ENCODE measurements at regions not wholly inside any gene's neighbourhood (a gene's known extent, or its start where the extent isn't known, plus 50 kb on each side); places are given as distances from the start of the nearest gene placed in this dataset.

DNA sequence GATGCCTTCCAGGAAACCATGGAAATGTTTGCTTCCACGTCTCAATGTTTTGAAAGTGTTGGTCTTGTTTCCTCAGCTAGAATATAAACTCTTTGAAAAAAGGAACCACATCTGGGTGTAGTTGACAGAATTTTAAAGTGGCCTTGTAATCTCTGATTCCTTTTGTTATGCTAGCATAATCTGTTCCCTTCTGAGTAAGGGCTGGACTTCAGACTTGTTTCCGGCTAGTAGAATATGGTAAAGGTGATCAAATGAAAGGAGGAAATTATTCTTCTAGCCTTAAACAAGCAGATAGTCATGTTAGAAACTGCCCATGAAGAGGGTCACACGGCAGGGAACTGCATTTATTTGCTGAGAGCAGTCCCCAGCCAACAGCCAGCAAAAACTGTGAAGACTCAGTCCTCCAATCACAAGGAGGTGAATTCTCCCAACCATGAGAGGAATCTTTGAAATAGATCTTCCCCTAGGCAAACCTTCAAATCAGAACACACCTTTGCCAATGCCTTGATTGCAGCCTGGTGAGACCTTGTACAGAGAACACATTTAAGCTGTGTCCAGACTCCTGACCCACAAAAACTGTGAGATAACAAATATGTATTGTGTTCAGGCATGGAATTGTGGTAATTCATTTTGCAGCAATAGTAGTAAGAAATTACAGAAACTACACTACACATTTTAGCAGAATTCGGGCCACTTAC is 316.9 kb upstream of the SP8 start:
- ChIA-PET POLR2A (ENCODE audit: unreplicated experiment) (no interaction called here), CTCF (no interaction called here)
- no peak overlapping the region for H2AFZ ChIP-seq (replicated peaks; ENCODE audit: low read length, poor library complexity)
- no peak overlapping the region for H2BK120ac ChIP-seq (ENCODE audit: low read depth, low read length)
- H3K4me2 ChIP-seq (ENCODE audit: low read depth, low read length), result no peak overlapping the region
- no peaks in the 10 kb centered on the region for H3K79me1 ChIP-seq (ENCODE audit: low read depth in 1 of 2, low read length in 2 of 2)
- H3K4ac ChIP-seq (ENCODE audit: low read depth, low read length), result no peak overlapping the region
- H3K4me1 ChIP-seq (ENCODE audit: control insufficient read depth, insufficient read depth, low read length), result no peaks in the 10 kb centered on the region
- H3K56ac ChIP-seq (ENCODE audit: extremely low read depth, insufficient read depth, low read length), result no peak overlapping the region
- no peak overlapping the region for H2AK9ac ChIP-seq (replicated peaks; ENCODE audit: low read depth, low read length, poor library complexity)
- no peak overlapping the region for H2AK5ac ChIP-seq (ENCODE audit: low read depth, low read length)
- H3K27me3 ChIP-seq (ENCODE audit: control insufficient read depth, insufficient read depth, low read length), result no peaks in the 10 kb centered on the region
- intact Hi-C loops (cut with micrococcal nuclease) (no loop called here), in situ Hi-C loops (cut with MboI; ENCODE audit: low sequenced_read_pairs) (no loop called here), dilution Hi-C loops (cut with HindIII; ENCODE audit: low sequenced_read_pairs, unreplicated experiment) (no loop called here)
- H3K9ac ChIP-seq (ENCODE audit: low read depth, low read length), result no peak overlapping the region
- TF ChIP-seq SMC3 (IDR thresholded peaks at IDR 0.05; ENCODE audit: low read depth, low read length) (no peak), BHLHE40 (IDR thresholded peaks at IDR 0.05; ENCODE audit: low read depth, low read length) (no peak), RAD21 (IDR thresholded peaks at IDR 0.05; ENCODE audit: low read length) (no peak), CEBPB (IDR thresholded peaks at IDR 0.05; ENCODE audit: low read depth, low read length) (no peak), MAZ (IDR thresholded peaks at IDR 0.05; ENCODE audit: borderline replicate concordance, low read depth, low read length) (no peak), MXI1 (IDR thresholded peaks at IDR 0.05; ENCODE audit: borderline replicate concordance, low read depth, low read length) (no peak), RCOR1 (IDR thresholded peaks at IDR 0.05; ENCODE audit: insufficient replicate concordance, low read length) (no peak), MAFK (IDR thresholded peaks at IDR 0.05; ENCODE audit: low read depth, low read length) (no peak), RFX5 (IDR thresholded peaks at IDR 0.05; ENCODE audit: low read depth, low read length) (no peak), CHD1 (IDR thresholded peaks at IDR 0.05; ENCODE audit: low read depth, low read length) (no peak), POLR2A (IDR thresholded peaks at IDR 0.05; ENCODE audit: low read depth, low read length) (no peak), FOS (IDR thresholded peaks at IDR 0.05; ENCODE audit: low read depth, low read length) (no peak), NFE2L2 (IDR thresholded peaks at IDR 0.05; ENCODE audit: low read depth, low read length) (no peak)
- TF ChIP-seq, protein P1, sequence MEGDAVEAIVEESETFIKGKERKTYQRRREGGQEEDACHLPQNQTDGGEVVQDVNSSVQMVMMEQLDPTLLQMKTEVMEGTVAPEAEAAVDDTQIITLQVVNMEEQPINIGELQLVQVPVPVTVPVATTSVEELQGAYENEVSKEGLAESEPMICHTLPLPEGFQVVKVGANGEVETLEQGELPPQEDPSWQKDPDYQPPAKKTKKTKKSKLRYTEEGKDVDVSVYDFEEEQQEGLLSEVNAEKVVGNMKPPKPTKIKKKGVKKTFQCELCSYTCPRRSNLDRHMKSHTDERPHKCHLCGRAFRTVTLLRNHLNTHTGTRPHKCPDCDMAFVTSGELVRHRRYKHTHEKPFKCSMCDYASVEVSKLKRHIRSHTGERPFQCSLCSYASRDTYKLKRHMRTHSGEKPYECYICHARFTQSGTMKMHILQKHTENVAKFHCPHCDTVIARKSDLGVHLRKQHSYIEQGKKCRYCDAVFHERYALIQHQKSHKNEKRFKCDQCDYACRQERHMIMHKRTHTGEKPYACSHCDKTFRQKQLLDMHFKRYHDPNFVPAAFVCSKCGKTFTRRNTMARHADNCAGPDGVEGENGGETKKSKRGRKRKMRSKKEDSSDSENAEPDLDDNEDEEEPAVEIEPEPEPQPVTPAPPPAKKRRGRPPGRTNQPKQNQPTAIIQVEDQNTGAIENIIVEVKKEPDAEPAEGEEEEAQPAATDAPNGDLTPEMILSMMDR (conservative IDR thresholded peaks at IDR 0.05; ENCODE audit: low read depth, low read length), result no peak
- TF ChIP-seq, protein P2, sequence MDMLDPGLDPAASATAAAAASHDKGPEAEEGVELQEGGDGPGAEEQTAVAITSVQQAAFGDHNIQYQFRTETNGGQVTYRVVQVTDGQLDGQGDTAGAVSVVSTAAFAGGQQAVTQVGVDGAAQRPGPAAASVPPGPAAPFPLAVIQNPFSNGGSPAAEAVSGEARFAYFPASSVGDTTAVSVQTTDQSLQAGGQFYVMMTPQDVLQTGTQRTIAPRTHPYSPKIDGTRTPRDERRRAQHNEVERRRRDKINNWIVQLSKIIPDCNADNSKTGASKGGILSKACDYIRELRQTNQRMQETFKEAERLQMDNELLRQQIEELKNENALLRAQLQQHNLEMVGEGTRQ (IDR thresholded peaks at IDR 0.05; ENCODE audit: low read depth, low read length), result no peak
- TF ChIP-seq, protein P3, sequence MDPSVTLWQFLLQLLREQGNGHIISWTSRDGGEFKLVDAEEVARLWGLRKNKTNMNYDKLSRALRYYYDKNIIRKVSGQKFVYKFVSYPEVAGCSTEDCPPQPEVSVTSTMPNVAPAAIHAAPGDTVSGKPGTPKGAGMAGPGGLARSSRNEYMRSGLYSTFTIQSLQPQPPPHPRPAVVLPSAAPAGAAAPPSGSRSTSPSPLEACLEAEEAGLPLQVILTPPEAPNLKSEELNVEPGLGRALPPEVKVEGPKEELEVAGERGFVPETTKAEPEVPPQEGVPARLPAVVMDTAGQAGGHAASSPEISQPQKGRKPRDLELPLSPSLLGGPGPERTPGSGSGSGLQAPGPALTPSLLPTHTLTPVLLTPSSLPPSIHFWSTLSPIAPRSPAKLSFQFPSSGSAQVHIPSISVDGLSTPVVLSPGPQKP (IDR thresholded peaks at IDR 0.05; ENCODE audit: borderline replicate concordance, low read depth, low read length), result no peak
- H4K5ac ChIP-seq (ENCODE audit: low read depth, low read length), result no peak overlapping the region
- no peak for ATAC-seq (ENCODE audit: low read depth)
- peaks cover 12% of the 10 kb centered on the region for H3K9me3 ChIP-seq (ENCODE audit: control insufficient read depth, insufficient read depth, low read length)
- no peak overlapping the region for H3K23ac ChIP-seq (ENCODE audit: low read depth, low read length)
- no peaks in the 10 kb centered on the region for H3K9me1 ChIP-seq (ENCODE audit: insufficient read depth, low read length)
- no TSS peak for BruUV-seq (replicated peaks)
- no peak overlapping the region for H3K27ac ChIP-seq (ENCODE audit: insufficient read depth, low read length)
- no peaks in the 10 kb centered on the region for H4K20me1 ChIP-seq (ENCODE audit: insufficient read depth, low read length)
- no peak overlapping the region for H4K8ac ChIP-seq (ENCODE audit: low read depth in 2 of 2, low read length in 2 of 2)
- H3K14ac ChIP-seq (replicated peaks; ENCODE audit: low read depth, low read length), result no peak overlapping the region
- no peaks in the 10 kb centered on the region for H3K36me3 ChIP-seq (ENCODE audit: control insufficient read depth, insufficient read depth, low read length)
- no CpG with 5 or more reads among the region's 4 CpGs for WGBS, 2 experiments (ENCODE audit: extremely low coverage in 2 of 2, insufficient read length in 1 of 2)
- no peak overlapping the region for H2BK15ac ChIP-seq (ENCODE audit: low read depth, low read length)
- no peak overlapping the region for H2BK5ac ChIP-seq (ENCODE audit: low read depth, low read length, poor library complexity, severe bottlenecking)
- no peak for DNase-seq
- no peak overlapping the region for H4K91ac ChIP-seq (ENCODE audit: insufficient read depth, low read depth, low read length)
- H3K18ac ChIP-seq (ENCODE audit: low read depth, low read length), result no peak overlapping the region
- no peak overlapping the region for H2BK20ac ChIP-seq (ENCODE audit: low read depth, low read length)
- H3K4me3 ChIP-seq (ENCODE audit: insufficient read depth, low read depth, low read length), result no peak overlapping the region
